ENCODE measurements at regions not wholly inside any gene's neighbourhood (a gene's known extent, or its start where the extent isn't known, plus 50 kb on each side); places are given as distances from the start of the nearest gene placed in this dataset.

DNA sequence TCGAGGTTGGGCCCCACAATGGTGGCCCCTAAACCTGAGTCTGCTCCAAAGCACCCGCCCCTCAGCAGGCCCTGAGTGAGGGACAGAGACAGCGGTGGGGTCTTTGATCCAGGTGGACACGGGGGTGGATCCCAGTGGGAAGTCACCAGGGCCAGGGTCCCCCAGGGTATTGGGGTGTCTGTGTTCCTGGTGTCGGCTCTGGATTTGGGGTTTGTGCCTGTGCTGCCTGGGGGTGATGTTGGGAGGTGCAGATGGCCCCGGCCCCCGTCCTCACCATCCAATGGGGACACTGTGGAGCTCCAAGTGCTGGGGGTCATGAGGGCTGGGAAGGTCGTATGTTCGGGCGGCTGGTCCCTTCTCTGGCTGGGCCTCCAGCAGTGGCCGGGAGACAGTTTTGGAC is 354.2 kb downstream of the TMEM121 start:
- Histone ChIP-seq H2AFZ (ENCODE audit: low read length) (no peak overlapping the region), H3K79me2 (ENCODE audit: insufficient read depth, low read length) (no peaks in the 10 kb centered on the region), H4K20me1 (ENCODE audit: insufficient read depth, low read length) (no peaks in the 10 kb centered on the region), H3K27me3 (ENCODE audit: control insufficient read depth in 1 of 2, insufficient read depth in 2 of 2, low read length in 2 of 2) (peaks cover 8 to 42% of the 10 kb centered on the region in 2 experiments; a peak in 4 of 5 replicates), H3K4me3 (replicated peaks in 1 of 3; ENCODE audit: insufficient read depth in 1 of 3, low read depth in 2 of 3, low read length in 3 of 3) (no peak overlapping the region), H3K27ac (ENCODE audit: extremely low read length, insufficient read depth, low read length) (no peak overlapping the region), H3K4me1 (ENCODE audit: insufficient read depth, low read length) (no peaks in the 10 kb centered on the region), H3K36me3 (replicated peaks in 1 of 2; ENCODE audit: control insufficient read depth in 1 of 2, insufficient read depth in 2 of 2, low read length in 2 of 2) (no peaks in the 10 kb centered on the region), H3K4me2 (ENCODE audit: low read depth, low read length) (no peak overlapping the region), H3K9me3 (ENCODE audit: low read length) (no peaks in the 10 kb centered on the region), H3K9ac (ENCODE audit: insufficient read depth, low read depth, low read length) (no peak overlapping the region)
- WGBS (ENCODE audit: low lambda C conversion rate): 0% methylated on average over 2 of the region's 11 CpGs
- ATAC-seq: no peak
- no peak for FAIRE-seq
- BruUV-seq (replicated peaks): no TSS peak
- POLR2A ChIA-PET: no interaction called here
- CTCF ChIA-PET (ENCODE audit: low intra/inter-chr PET ratio, low total read pairs): no interaction called here
- DNase-seq (ENCODE audit: low spot score): no peak
- in situ Hi-C loops (cut with HindIII; ENCODE audit: extremely low pct_ligation_motif_present, low pct_unique_long_range_greater_than_20kb) (no loop called here), intact Hi-C loops (cut with micrococcal nuclease; ENCODE audit: unreplicated experiment) (no loop called here)
- TF ChIP-seq ZNF337 (CRISPR knock-in tag; IDR thresholded peaks at IDR 0.05; ENCODE audit: borderline replicate concordance, low read depth) (no peak), RORA (CRISPR knock-in tag; IDR thresholded peaks at IDR 0.05) (no peak), ZFP36L2 (CRISPR knock-in tag; IDR thresholded peaks at IDR 0.05) (no peak), RBAK (CRISPR knock-in tag; IDR thresholded peaks at IDR 0.05) (no peak), RNF2 (conservative IDR thresholded peaks at IDR 0.05; ENCODE audit: low read depth) (no peak), ZNF274 (CRISPR knock-in tag; IDR thresholded peaks at IDR 0.05) (no peak), ZNF552 (CRISPR knock-in tag; IDR thresholded peaks at IDR 0.05; ENCODE audit: borderline replicate concordance) (no peak), ZNF713 (CRISPR knock-in tag; IDR thresholded peaks at IDR 0.05) (no peak), EP300 (IDR thresholded peaks at IDR 0.05; ENCODE audit: low read depth in 2 of 2, low read length in 2 of 2) (no peak), EP300 (CRISPR knock-in tag; IDR thresholded peaks at IDR 0.05; ENCODE audit: borderline replicate concordance) (no peak), RFXAP (CRISPR knock-in tag; IDR thresholded peaks at IDR 0.05; ENCODE audit: borderline replicate concordance) (no peak), SATB2 (CRISPR knock-in tag; IDR thresholded peaks at IDR 0.05) (no peak), TEAD2 (CRISPR knock-in tag; IDR thresholded peaks at IDR 0.05) (no peak), ZNF260 (CRISPR knock-in tag; IDR thresholded peaks at IDR 0.05; ENCODE audit: borderline replicate concordance, low read depth) (no peak)
- TF ChIP-seq, protein P1, sequence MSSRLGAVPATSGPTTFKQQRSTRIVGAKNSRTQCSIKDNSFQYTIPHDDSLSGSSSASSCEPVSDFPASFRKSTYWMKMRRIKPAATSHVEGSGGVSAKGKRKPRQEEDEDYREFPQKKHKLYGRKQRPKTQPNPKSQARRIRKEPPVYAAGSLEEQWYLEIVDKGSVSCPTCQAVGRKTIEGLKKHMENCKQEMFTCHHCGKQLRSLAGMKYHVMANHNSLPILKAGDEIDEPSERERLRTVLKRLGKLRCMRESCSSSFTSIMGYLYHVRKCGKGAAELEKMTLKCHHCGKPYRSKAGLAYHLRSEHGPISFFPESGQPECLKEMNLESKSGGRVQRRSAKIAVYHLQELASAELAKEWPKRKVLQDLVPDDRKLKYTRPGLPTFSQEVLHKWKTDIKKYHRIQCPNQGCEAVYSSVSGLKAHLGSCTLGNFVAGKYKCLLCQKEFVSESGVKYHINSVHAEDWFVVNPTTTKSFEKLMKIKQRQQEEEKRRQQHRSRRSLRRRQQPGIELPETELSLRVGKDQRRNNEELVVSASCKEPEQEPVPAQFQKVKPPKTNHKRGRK (CRISPR knock-in tag; IDR thresholded peaks at IDR 0.05): no peak
- TF ChIP-seq, protein P2, sequence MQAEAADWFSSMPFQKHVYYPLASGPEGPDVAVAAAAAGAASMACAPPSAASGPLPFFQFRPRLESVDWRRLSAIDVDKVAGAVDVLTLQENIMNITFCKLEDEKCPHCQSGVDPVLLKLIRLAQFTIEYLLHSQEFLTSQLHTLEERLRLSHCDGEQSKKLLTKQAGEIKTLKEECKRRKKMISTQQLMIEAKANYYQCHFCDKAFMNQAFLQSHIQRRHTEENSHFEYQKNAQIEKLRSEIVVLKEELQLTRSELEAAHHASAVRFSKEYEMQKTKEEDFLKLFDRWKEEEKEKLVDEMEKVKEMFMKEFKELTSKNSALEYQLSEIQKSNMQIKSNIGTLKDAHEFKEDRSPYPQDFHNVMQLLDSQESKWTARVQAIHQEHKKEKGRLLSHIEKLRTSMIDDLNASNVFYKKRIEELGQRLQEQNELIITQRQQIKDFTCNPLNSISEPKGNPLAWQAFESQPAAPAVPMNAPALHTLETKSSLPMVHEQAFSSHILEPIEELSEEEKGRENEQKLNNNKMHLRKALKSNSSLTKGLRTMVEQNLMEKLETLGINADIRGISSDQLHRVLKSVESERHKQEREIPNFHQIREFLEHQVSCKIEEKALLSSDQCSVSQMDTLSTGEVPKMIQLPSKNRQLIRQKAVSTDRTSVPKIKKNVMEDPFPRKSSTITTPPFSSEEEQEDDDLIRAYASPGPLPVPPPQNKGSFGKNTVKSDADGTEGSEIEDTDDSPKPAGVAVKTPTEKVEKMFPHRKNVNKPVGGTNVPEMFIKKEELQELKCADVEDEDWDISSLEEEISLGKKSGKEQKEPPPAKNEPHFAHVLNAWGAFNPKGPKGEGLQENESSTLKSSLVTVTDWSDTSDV (CRISPR knock-in tag; IDR thresholded peaks at IDR 0.05): no peak
- TF ChIP-seq, protein P3, sequence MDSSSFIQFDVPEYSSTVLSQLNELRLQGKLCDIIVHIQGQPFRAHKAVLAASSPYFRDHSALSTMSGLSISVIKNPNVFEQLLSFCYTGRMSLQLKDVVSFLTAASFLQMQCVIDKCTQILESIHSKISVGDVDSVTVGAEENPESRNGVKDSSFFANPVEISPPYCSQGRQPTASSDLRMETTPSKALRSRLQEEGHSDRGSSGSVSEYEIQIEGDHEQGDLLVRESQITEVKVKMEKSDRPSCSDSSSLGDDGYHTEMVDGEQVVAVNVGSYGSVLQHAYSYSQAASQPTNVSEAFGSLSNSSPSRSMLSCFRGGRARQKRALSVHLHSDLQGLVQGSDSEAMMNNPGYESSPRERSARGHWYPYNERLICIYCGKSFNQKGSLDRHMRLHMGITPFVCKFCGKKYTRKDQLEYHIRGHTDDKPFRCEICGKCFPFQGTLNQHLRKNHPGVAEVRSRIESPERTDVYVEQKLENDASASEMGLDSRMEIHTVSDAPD (CRISPR knock-in tag; IDR thresholded peaks at IDR 0.05): no peak

Measured in HepG2 (cell line).